ENCODE measurements at regions not wholly inside any gene's neighbourhood (a gene's known extent, or its start where the extent isn't known, plus 50 kb on each side); places are given as distances from the start of the nearest gene placed in this dataset.

DNA sequence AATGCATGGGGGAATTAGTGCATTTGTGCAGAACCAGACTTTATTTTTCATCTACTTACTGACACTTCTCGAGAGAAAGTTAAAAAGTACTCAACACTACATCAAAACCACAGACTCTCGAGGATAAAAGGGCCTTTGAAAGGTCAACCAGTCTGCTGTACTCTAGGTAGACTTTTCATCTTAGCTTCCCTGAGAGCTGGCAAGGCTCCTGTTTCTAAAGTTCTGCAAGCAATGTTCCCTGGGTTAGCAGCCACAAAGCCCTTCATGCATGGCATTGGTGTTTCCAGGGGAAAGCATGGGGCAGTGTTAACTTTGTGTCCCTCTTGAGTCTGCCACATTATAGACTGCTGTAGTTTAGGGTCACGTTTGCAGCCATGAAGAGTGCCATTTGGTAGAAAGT, 106.4 kb upstream of the PFN2 start (continued):
- TF ChIP-seq POU5F1 (IDR thresholded peaks at IDR 0.05; ENCODE audit: low read depth, low read length) (no peak), MAFK (IDR thresholded peaks at IDR 0.05; ENCODE audit: low read depth, low read length) (no peak), POLR2AphosphoS5 (IDR thresholded peaks at IDR 0.05; ENCODE audit: low read depth, low read length) (no peak), PHF8 (conservative IDR thresholded peaks at IDR 0.05; ENCODE audit: low read depth, low read length) (no peak), TCF12 (IDR thresholded peaks at IDR 0.05; ENCODE audit: low read depth, low read length) (no peak), FOSL1 (IDR thresholded peaks at IDR 0.05; ENCODE audit: insufficient read depth, low read depth, low read length) (no peak)
